GM12878 (cell line): ENCODE measurements at regions not wholly inside any gene's neighbourhood (a gene's known extent, or its start where the extent isn't known, plus 50 kb on each side); places are given as distances from the start of the nearest gene placed in this dataset.

ENCODE experiments used
- ASH2L ChIP-seq: fragments of 300-600, 200-600 bp; sonication (generic); IDR thresholded peaks from 2 replicates; pipeline ENCODE4 v1.6.1; 2017; ENCODE audit warnings: low read depth, mild to moderate bottlenecking, borderline replicate concordance
- CTCF ChIP-seq, 3 experiments: IDR thresholded peaks in 2 of 3; conservative IDR thresholded peaks in 1 of 3; 2 replicates each; pipeline ENCODE4 v1.5.1; 2011; ENCODE audit warnings: low read depth in 3 of 3, low read length in 3 of 3, mild to moderate bottlenecking in 3 of 3, control low read depth in 2 of 3, moderate library complexity in 2 of 3, inconsistent platforms in 1 of 3, mixed read lengths in 1 of 3; ENCODE audit not compliant: control insufficient read depth in 2 of 3, insufficient read depth in 1 of 3; ENCODE audit errors: extremely low read depth in 1 of 3
- ESRRA ChIP-seq: IDR thresholded peaks from 2 replicates; pipeline ENCODE4 v1.6.1; 2012; ENCODE audit warnings: mild to moderate bottlenecking, low read length, improper control_type of control experiment
- MYC ChIP-seq: IDR thresholded peaks from 2 replicates; pipeline ENCODE4 v1.6.1; 2011; ENCODE audit warnings: mild to moderate bottlenecking, low read length, moderate library complexity, inconsistent platforms; ENCODE audit not compliant: insufficient read depth, insufficient replicate concordance, insufficient read length, severe bottlenecking
- NFYB ChIP-seq: IDR thresholded peaks from 2 replicates; pipeline ENCODE4 v1.6.1; 2011; ENCODE audit warnings: low read depth, mild to moderate bottlenecking, low read length, improper control_type of control experiment, moderate library complexity; ENCODE audit not compliant: insufficient read depth
- TAF1 ChIP-seq: IDR thresholded peaks from 2 replicates; pipeline ENCODE4 v1.6.1; 2011; ENCODE audit warnings: mild to moderate bottlenecking, low read depth, low read length, borderline replicate concordance
- USF2 ChIP-seq: IDR thresholded peaks from 2 replicates; pipeline ENCODE4 v1.6.1; 2011; ENCODE audit warnings: low read depth, low read length, improper control_type of control experiment, borderline replicate concordance
- ZBTB11 ChIP-seq: fragments of 450-650 bp; formaldehyde crosslinking; IDR thresholded peaks from 2 replicates; pipeline ENCODE4 v1.5.0; 2022; ENCODE audit warnings: mild to moderate bottlenecking, missing genetic modification characterization
- ZNF274 ChIP-seq: IDR thresholded peaks from one replicate; pipeline ENCODE4 v1.8.0; 2011; ENCODE audit not compliant: insufficient read length, insufficient read depth
- ZNF384 ChIP-seq: IDR thresholded peaks from 2 replicates; pipeline ENCODE4 v1.6.1; 2012; ENCODE audit warnings: low read depth, mild to moderate bottlenecking, low read length, improper control_type of control experiment, borderline replicate concordance

- TF ChIP-seq ESRRA (no peak), CTCF (IDR thresholded peaks at IDR 0.05 in 2 of 3, conservative IDR thresholded peaks at IDR 0.05 in 1 of 3; ENCODE audit: control insufficient read depth in 2 of 3, extremely low read depth in 1 of 3, insufficient read depth in 1 of 3, low read depth in 3 of 3, low read length in 3 of 3) (no peak), TAF1 (no peak), ZNF384 (no peak), USF2 (no peak), ZBTB11 (CRISPR knock-in tag) (no peak), ASH2L (no peak), MYC (no peak), NFYB (no peak), ZNF274 (no peak)
Observed at GRCh38 chr12:24546084-24546483, 402.8 kb downstream of the BCAT1 start.
